Mesothelial cell of epicardium (in vitro differentiated cells): ENCODE measurements at regions not wholly inside any gene's neighbourhood (a gene's known extent, or its start where the extent isn't known, plus 50 kb on each side); places are given as distances from the start of the nearest gene placed in this dataset.

Experiments
- DNase-seq, 2 experiments: peaks; one replicate each; pipeline ENCODE4 v3.0.0; 2021; ENCODE audit warnings: low spot score in 2 of 2; ENCODE audit not compliant: unreplicated experiment in 2 of 2
- H3K27ac Mint-ChIP-seq: 2 replicates; pipeline ENCODE4 v1.8.0; 2021; ENCODE audit warnings: mixed read lengths
- H3K27me3 Mint-ChIP-seq: 2 replicates; pipeline ENCODE4 v1.8.0; 2021; ENCODE audit warnings: low read depth, mixed read lengths
- H3K36me3 Mint-ChIP-seq: 2 replicates; pipeline ENCODE4 v1.8.0; 2021; ENCODE audit warnings: mixed read lengths
- H3K4me1 Mint-ChIP-seq: 2 replicates; pipeline ENCODE4 v1.8.0; 2021; ENCODE audit warnings: mixed read lengths
- H3K4me3 Mint-ChIP-seq: 2 replicates; pipeline ENCODE4 v1.8.0; 2021; ENCODE audit warnings: mild to moderate bottlenecking, moderate library complexity, mixed read lengths
- H3K9me3 Mint-ChIP-seq: 2 replicates; pipeline ENCODE4 v1.8.0; 2021; ENCODE audit warnings: mixed read lengths
- TF ChIP-seq, protein P1 (sequence below): fragments of 200-600 bp; sonication (generic); IDR thresholded peaks from one replicate; pipeline ENCODE4 v1.5.0; 2021; ENCODE audit warnings: antibody characterized with exemption; ENCODE audit not compliant: unreplicated experiment

DNA sequence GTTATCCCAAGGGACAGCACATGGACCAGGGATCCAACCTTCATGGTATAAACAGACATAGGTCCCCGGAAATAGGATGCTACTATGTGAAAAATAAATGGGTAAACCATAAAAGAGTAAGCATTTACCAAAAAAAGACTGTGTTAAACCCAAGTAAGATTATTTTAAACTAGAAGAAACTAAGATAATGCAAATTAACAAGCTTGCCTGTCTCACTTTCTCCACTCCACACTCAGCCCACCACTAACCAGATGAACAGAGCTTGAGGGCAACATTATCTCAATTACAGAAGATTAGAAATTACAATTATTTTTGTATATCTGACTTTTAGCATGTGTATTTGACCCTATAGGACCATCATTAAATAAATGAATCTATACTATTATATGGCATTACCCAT lies 117.2 kb upstream of the CAV2 start:
- Mint-ChIP-seq H3K4me3 (no peak overlapping the region), H3K36me3 (no peaks in the 10 kb centered on the region), H3K4me1 (peaks cover 5% of the 10 kb centered on the region), H3K9me3 (peaks cover 3% of the 10 kb centered on the region), H3K27ac (no peak overlapping the region), H3K27me3 (no peaks in the 10 kb centered on the region)
- DNase-seq: no peak
- TF ChIP-seq, protein P1, sequence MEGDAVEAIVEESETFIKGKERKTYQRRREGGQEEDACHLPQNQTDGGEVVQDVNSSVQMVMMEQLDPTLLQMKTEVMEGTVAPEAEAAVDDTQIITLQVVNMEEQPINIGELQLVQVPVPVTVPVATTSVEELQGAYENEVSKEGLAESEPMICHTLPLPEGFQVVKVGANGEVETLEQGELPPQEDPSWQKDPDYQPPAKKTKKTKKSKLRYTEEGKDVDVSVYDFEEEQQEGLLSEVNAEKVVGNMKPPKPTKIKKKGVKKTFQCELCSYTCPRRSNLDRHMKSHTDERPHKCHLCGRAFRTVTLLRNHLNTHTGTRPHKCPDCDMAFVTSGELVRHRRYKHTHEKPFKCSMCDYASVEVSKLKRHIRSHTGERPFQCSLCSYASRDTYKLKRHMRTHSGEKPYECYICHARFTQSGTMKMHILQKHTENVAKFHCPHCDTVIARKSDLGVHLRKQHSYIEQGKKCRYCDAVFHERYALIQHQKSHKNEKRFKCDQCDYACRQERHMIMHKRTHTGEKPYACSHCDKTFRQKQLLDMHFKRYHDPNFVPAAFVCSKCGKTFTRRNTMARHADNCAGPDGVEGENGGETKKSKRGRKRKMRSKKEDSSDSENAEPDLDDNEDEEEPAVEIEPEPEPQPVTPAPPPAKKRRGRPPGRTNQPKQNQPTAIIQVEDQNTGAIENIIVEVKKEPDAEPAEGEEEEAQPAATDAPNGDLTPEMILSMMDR: no peak

DNA sequence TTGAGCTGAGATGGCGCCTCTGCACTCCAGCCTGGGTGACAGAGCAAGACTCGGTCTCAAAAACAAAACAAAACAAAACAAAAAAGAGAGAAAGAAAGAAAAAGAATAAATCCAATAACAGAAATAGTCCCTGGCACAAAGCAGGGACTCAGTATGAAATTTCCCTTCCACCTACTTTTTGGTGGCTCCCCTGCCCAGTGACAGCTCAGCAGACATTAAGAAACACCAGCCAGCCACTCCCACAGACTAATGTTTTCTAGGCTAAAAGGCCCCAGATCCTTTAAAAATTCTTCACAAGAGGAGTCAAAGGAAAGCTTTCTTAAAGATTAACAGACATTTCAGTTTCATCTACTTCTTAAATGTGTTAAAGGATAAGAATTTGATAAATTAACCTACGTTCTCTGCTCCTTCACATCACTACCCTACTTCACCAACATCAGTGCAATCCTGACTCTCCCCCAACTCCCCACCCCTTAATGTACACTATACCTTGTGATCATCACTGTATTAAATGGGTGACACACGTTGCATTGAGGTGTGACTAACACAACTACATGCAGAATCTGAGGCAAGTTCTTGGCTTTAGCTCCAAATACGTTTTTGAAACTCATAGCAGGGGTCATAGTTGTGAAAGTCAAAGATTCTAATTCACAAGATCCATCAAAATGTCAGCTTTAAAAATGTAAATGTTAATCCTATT lies 114.5 kb upstream of the CAV2 start:
- TF ChIP-seq, protein P1: no peak
- H3K27ac Mint-ChIP-seq: no peak overlapping the region
- no peaks in the 10 kb centered on the region for H3K4me1 Mint-ChIP-seq
- no peaks in the 10 kb centered on the region for H3K9me3 Mint-ChIP-seq
- no peaks in the 10 kb centered on the region for H3K27me3 Mint-ChIP-seq
- DNase-seq: no peak
- H3K36me3 Mint-ChIP-seq: no peaks in the 10 kb centered on the region
- no peak overlapping the region for H3K4me3 Mint-ChIP-seq

DNA sequence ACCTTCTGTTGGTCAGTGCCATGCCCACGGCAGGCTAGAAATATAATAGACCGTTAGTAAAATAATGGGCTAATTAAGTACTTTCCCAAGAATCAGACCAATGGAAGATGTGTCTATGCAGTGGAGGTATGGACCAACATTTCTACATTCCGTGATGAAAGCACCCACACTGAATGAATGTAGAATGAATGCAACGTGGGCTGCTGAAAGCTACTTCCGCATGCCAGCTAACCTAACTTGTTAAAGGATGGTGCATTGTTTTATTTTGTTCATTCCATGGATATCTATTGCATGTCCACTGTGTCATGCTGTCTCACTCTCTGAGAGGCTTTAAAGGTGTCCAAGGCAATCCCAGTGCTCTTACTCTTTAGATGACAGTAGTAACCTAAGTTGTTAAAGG lies 112.9 kb upstream of the CAV2 start:
- Mint-ChIP-seq H3K4me3 (no peak overlapping the region), H3K27me3 (no peaks in the 10 kb centered on the region), H3K4me1 (no peaks in the 10 kb centered on the region), H3K36me3 (no peaks in the 10 kb centered on the region), H3K9me3 (no peaks in the 10 kb centered on the region), H3K27ac (no peak overlapping the region)
- TF ChIP-seq, protein P1: no peak
- no peak for DNase-seq

DNA sequence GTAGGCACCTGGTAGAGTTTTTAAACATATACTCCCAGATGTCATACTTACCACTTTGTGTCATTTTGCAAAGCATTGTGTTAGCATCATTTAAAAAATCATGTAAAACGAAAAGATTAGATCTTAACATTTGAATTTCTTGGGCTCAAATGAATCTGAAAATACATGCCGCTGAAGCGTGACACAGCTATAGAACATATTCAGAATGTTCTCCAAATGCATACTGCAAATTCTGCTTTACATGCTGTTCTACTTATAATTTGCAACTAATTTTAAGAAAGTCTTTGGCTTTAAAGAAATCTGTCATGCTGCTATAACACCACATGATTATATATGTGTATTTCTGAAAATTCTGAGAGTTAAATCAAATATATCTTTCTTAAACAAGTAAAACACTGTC lies 109.2 kb upstream of the CAV2 start:
- Mint-ChIP-seq H3K4me1 (peaks cover 9% of the 10 kb centered on the region), H3K27ac (no peak overlapping the region), H3K4me3 (no peak overlapping the region), H3K27me3 (no peaks in the 10 kb centered on the region), H3K36me3 (no peaks in the 10 kb centered on the region), H3K9me3 (no peaks in the 10 kb centered on the region)
- TF ChIP-seq, protein P1: no peak
- DNase-seq: no peak

DNA sequence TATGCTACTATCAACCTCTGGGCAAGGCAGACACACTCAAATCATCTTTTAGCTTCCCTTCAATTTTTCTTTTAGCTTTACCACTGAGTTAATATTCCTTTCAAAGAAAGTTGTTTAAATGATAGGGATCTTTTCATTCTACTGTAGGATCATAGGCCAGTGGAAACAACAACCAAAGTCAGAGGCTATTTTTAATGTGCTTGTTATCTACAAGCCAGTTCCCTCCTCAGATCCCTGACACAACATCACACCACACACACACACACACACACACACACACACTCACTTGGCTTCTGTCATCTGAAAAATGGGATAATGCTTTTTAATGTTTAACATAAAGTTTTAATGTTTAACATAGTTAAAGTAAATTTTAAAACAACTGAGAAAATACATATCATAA lies 106.7 kb upstream of the CAV2 start:
- Mint-ChIP-seq H3K27me3 (no peaks in the 10 kb centered on the region), H3K36me3 (no peaks in the 10 kb centered on the region), H3K4me1 (peaks cover 9% of the 10 kb centered on the region), H3K4me3 (no peak overlapping the region), H3K27ac (no peak overlapping the region), H3K9me3 (peaks cover 2% of the 10 kb centered on the region)
- DNase-seq: no peak
- TF ChIP-seq, protein P1: no peak

DNA sequence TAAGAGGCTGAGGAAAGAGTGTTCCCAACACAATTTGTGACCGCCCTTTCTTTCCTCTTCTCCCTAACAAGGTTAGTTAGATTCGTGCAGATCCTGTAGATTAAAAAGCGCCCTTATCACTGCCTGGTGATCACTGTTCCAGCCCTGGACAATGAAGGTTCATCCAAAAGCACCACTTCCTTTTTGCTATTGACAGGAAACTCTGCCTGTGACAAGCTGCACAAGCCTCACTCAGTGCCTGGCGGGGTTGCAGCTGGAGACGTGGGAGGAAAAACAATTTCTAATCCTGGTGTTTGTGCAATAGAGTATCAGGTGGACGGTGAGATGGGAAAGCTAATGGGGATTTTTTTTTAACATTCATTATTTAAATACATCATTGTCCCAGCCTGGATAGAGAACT lies 105.9 kb upstream of the CAV2 start:
- H3K9me3 Mint-ChIP-seq: peaks cover 8% of the 10 kb centered on the region
- no peak overlapping the region for H3K4me3 Mint-ChIP-seq
- H3K27me3 Mint-ChIP-seq: no peaks in the 10 kb centered on the region
- peaks cover 9% of the 10 kb centered on the region for H3K4me1 Mint-ChIP-seq
- TF ChIP-seq, protein P1: no peak
- no peaks in the 10 kb centered on the region for H3K36me3 Mint-ChIP-seq
- H3K27ac Mint-ChIP-seq: no peak overlapping the region
- DNase-seq: no peak
